HL-60/S4 (cell line): ENCODE measurements at regions not wholly inside any gene's neighbourhood (a gene's known extent, or its start where the extent isn't known, plus 50 kb on each side); places are given as distances from the start of the nearest gene placed in this dataset.

Source experiments
- in situ Hi-C: fragments of 300-500 bp; cut with MboI; formaldehyde crosslinking; loops from 2 replicates; pipeline ENCODE4 v1.14.3; 2022; ENCODE audit warnings: low sequenced_read_pairs

GRCh38 chr18:39039813-39040212 is 1474.2 kb upstream of the CELF4 start:
- in situ Hi-C loops = no loop called here

GRCh38 chr18:39037925-39038324 is 1472.3 kb upstream of the CELF4 start:
- in situ Hi-C loops = no loop called here

GRCh38 chr18:39033312-39033711 is 1467.7 kb upstream of the CELF4 start:
- in situ Hi-C loops = no loop called here

GRCh38 chr18:39031647-39032046 is 1466.0 kb upstream of the CELF4 start:
- in situ Hi-C loops = no loop called here

- in situ Hi-C loops = no loop called here
Measured at GRCh38 chr18:39030124-39030655, 1464.6 kb upstream of the CELF4 start.

GRCh38 chr18:39025531-39025930 is 1459.9 kb upstream of the CELF4 start:
- in situ Hi-C loops = no loop called here

GRCh38 chr18:39019989-39020388 is 1454.4 kb upstream of the CELF4 start:
- in situ Hi-C loops = no loop called here

GRCh38 chr18:39007031-39007902 is 1441.7 kb upstream of the CELF4 start:
- in situ Hi-C loops = no loop called here

- in situ Hi-C loops = no loop called here
Measured at GRCh38 chr18:38996056-38996455, 1430.5 kb upstream of the CELF4 start.

- in situ Hi-C loops = no loop called here
Measured at GRCh38 chr18:38993342-38993741, 1427.7 kb upstream of the CELF4 start.

- in situ Hi-C loops = no loop called here
Measured at GRCh38 chr18:38984968-38985367, 1419.4 kb upstream of the CELF4 start.

GRCh38 chr18:38982072-38982471 is 1416.5 kb upstream of the CELF4 start:
- in situ Hi-C loops = no loop called here

GRCh38 chr18:38981389-38981788 is 1415.8 kb upstream of the CELF4 start:
- in situ Hi-C loops = no loop called here

GRCh38 chr18:38980420-38980819 is 1414.8 kb upstream of the CELF4 start:
- in situ Hi-C loops = no loop called here

- in situ Hi-C loops = no loop called here
Measured at GRCh38 chr18:38972571-38972970, 1407.0 kb upstream of the CELF4 start.

- in situ Hi-C loops = no loop called here
Measured at GRCh38 chr18:38971881-38972280, 1406.3 kb upstream of the CELF4 start.

GRCh38 chr18:38966841-38967240 is 1401.2 kb upstream of the CELF4 start:
- in situ Hi-C loops = no loop called here

GRCh38 chr18:38963943-38964660 is 1398.5 kb upstream of the CELF4 start:
- in situ Hi-C loops = no loop called here

GRCh38 chr18:38961880-38962279 is 1396.3 kb upstream of the CELF4 start:
- in situ Hi-C loops = no loop called here

- in situ Hi-C loops = no loop called here
Measured at GRCh38 chr18:38957736-38958135, 1392.1 kb upstream of the CELF4 start.

GRCh38 chr18:38956068-38956467 is 1390.5 kb upstream of the CELF4 start:
- in situ Hi-C loops = no loop called here

- in situ Hi-C loops = no loop called here
Measured at GRCh38 chr18:38951633-38952032, 1386.0 kb upstream of the CELF4 start.
